ENCODE measurements at regions not wholly inside any gene's neighbourhood (a gene's known extent, or its start where the extent isn't known, plus 50 kb on each side); places are given as distances from the start of the nearest gene placed in this dataset.

- TF ChIP-seq CTCF (IDR thresholded peaks at IDR 0.05; ENCODE audit: poor library complexity) (no peak), EZH2phosphoT487 (IDR thresholded peaks at IDR 0.05; ENCODE audit: low read depth, severe bottlenecking, unreplicated experiment) (no peak), EZH2 (IDR thresholded peaks at IDR 0.05; ENCODE audit: borderline replicate concordance) (no peak)
Measured at GRCh38 chr13:106052200-106052767, 483.2 kb downstream of the EFNB2 start.

All from hepatocyte (in vitro differentiated cells).